A673 (cell line): ENCODE measurements at regions not wholly inside any gene's neighbourhood (a gene's known extent, or its start where the extent isn't known, plus 50 kb on each side); places are given as distances from the start of the nearest gene placed in this dataset.

Experiments used
- BruUV-seq: library from RNA; stranded (reverse); fragments of 400-500 nt; replicated peaks from 2 replicates; lab custom pipeline; 2021; lab: Mats Ljungman, UMichigan
- CTCF ChIA-PET: fragments of 300-600 bp; sonication (Branson Sonifier 250); formaldehyde crosslinking; loops from one replicate; lab custom pipeline; 2022; ENCODE audit warnings: antibody characterized with exemption; lab: Charles Lee
- POLR2A ChIA-PET: fragments of 300-600 bp; sonication (Branson Sonifier 250); formaldehyde crosslinking; loops from one replicate; lab custom pipeline; 2022; ENCODE audit warnings: antibody characterized with exemption; ENCODE audit not compliant: low non-redundant PET; lab: Charles Lee
- DNase-seq: peaks from one replicate; pipeline ENCODE4 v3.0.0-alpha.2; 2015; ENCODE audit warnings: low spot score
- H3K27ac ChIP-seq: fragments of 200-600 bp; sonication (generic); 2 replicates; pipeline ENCODE4 v1.5.1; 2016; ENCODE audit warnings: mixed run types, low read depth, mild to moderate bottlenecking, mixed read lengths, antibody characterized with exemption, low read length; ENCODE audit not compliant: poor library complexity, severe bottlenecking
- H3K27me3 ChIP-seq: fragments of 200-600 bp; sonication (generic); replicated peaks from 2 replicates; pipeline ENCODE4 v1.6.1; 2017; ENCODE audit warnings: mixed run types, low read depth, mild to moderate bottlenecking, mixed read lengths, antibody characterized with exemption, low read length; ENCODE audit not compliant: insufficient read depth, poor library complexity
- H3K36me3 ChIP-seq: fragments of 200-600 bp; sonication (generic); 2 replicates; pipeline ENCODE4 v1.6.1; 2016; ENCODE audit warnings: mixed run types, mild to moderate bottlenecking, mixed read lengths, antibody characterized with exemption, low read length; ENCODE audit not compliant: insufficient read depth, poor library complexity, severe bottlenecking
- H3K4me1 ChIP-seq: fragments of 200-600 bp; sonication (generic); 2 replicates; pipeline ENCODE4 v1.6.1; 2017; ENCODE audit warnings: mixed run types, mild to moderate bottlenecking, mixed read lengths, antibody characterized with exemption, low read length; ENCODE audit not compliant: insufficient read depth, poor library complexity, severe bottlenecking
- H3K4me3 ChIP-seq: fragments of 200-600 bp; sonication (generic); 2 replicates; pipeline ENCODE4 v1.5.1; 2016; ENCODE audit warnings: low read depth, mixed run types, mild to moderate bottlenecking, mixed read lengths, low read length; ENCODE audit not compliant: poor library complexity, severe bottlenecking
- H3K9me3 ChIP-seq: fragments of 200-600 bp; sonication (generic); 2 replicates; pipeline ENCODE4 v1.6.1; 2016; ENCODE audit warnings: mixed run types, low read depth, mild to moderate bottlenecking, mixed read lengths, antibody characterized with exemption, low read length; ENCODE audit not compliant: poor library complexity, severe bottlenecking
- EZH2 ChIP-seq: fragments of 200-600 bp; sonication (generic); IDR thresholded peaks from 2 replicates; pipeline ENCODE4 v1.6.1; 2017; ENCODE audit warnings: borderline replicate concordance, low read depth, mild to moderate bottlenecking, mixed read lengths, antibody characterized with exemption, low read length; ENCODE audit not compliant: poor library complexity, severe bottlenecking
- intact Hi-C: fragments of 100-400 bp; cut with micrococcal nuclease; formaldehyde crosslinking; loops from one replicate; pipeline ENCODE4 v1.10.0; 2022; ENCODE audit not compliant: unreplicated experiment
- TF ChIP-seq, protein P1 (sequence below): fragments of 300-800, 200-600 bp; sonication (generic); conservative IDR thresholded peaks from 2 replicates; pipeline ENCODE4 v1.5.1; 2017; ENCODE audit warnings: low read depth, mild to moderate bottlenecking, antibody characterized with exemption, low read length, moderate library complexity, mixed read lengths

- TF ChIP-seq, protein P1, sequence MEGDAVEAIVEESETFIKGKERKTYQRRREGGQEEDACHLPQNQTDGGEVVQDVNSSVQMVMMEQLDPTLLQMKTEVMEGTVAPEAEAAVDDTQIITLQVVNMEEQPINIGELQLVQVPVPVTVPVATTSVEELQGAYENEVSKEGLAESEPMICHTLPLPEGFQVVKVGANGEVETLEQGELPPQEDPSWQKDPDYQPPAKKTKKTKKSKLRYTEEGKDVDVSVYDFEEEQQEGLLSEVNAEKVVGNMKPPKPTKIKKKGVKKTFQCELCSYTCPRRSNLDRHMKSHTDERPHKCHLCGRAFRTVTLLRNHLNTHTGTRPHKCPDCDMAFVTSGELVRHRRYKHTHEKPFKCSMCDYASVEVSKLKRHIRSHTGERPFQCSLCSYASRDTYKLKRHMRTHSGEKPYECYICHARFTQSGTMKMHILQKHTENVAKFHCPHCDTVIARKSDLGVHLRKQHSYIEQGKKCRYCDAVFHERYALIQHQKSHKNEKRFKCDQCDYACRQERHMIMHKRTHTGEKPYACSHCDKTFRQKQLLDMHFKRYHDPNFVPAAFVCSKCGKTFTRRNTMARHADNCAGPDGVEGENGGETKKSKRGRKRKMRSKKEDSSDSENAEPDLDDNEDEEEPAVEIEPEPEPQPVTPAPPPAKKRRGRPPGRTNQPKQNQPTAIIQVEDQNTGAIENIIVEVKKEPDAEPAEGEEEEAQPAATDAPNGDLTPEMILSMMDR: no peak
- no peak for TF ChIP-seq EZH2
- H3K27ac ChIP-seq: no peak overlapping the region
- no peaks in the 10 kb centered on the region for H3K36me3 ChIP-seq
- POLR2A ChIA-PET: no interaction called here
- no peaks in the 10 kb centered on the region for H3K4me1 ChIP-seq
- H3K27me3 ChIP-seq: peaks cover 5% of the 10 kb centered on the region
- no peak overlapping the region for H3K4me3 ChIP-seq
- intact Hi-C loops: no loop called here
- CTCF ChIA-PET: no interaction called here
- H3K9me3 ChIP-seq: no peaks in the 10 kb centered on the region
- DNase-seq: no peak
- no TSS peak for BruUV-seq
Observed at GRCh38 chr9:27664121-27664779, 91.0 kb upstream of the C9orf72 start.

GRCh38 chr9:27665136-27665535 is 91.9 kb upstream of the C9orf72 start:
- ChIA-PET CTCF (no interaction called here), POLR2A (no interaction called here)
- no peaks in the 10 kb centered on the region for H3K4me1 ChIP-seq
- intact Hi-C loops: no loop called here
- no peaks in the 10 kb centered on the region for H3K9me3 ChIP-seq
- no TSS peak for BruUV-seq
- H3K4me3 ChIP-seq: no peak overlapping the region
- H3K27me3 ChIP-seq: peaks cover 5% of the 10 kb centered on the region
- H3K36me3 ChIP-seq: no peaks in the 10 kb centered on the region
- H3K27ac ChIP-seq: no peak overlapping the region
- TF ChIP-seq, protein P1: no peak
- no peak for TF ChIP-seq EZH2
- DNase-seq: no peak

GRCh38 chr9:27668280-27668679 is 95.0 kb upstream of the C9orf72 start:
- Histone ChIP-seq H3K27me3 (peaks cover 5% of the 10 kb centered on the region), H3K36me3 (no peaks in the 10 kb centered on the region), H3K27ac (no peak overlapping the region), H3K4me1 (peaks cover 6% of the 10 kb centered on the region), H3K9me3 (no peaks in the 10 kb centered on the region), H3K4me3 (no peak overlapping the region)
- TF ChIP-seq, protein P1: no peak
- TF ChIP-seq EZH2: no peak
- CTCF ChIA-PET: no interaction called here
- POLR2A ChIA-PET: no interaction called here
- intact Hi-C loops: no loop called here
- no TSS peak for BruUV-seq
- no peak for DNase-seq
